ENCODE measurements at regions not wholly inside any gene's neighbourhood (a gene's known extent, or its start where the extent isn't known, plus 50 kb on each side); places are given as distances from the start of the nearest gene placed in this dataset.

- no peak for TF ChIP-seq PPARA (CRISPR knock-in tag; IDR thresholded peaks at IDR 0.05; ENCODE audit: borderline replicate concordance)
- no peak for TF ChIP-seq ZC3H10 (CRISPR knock-in tag; IDR thresholded peaks at IDR 0.05)
- no peak for TF ChIP-seq ZFP30 (CRISPR knock-in tag; IDR thresholded peaks at IDR 0.05)
- no peak for TF ChIP-seq BACH2 (CRISPR knock-in tag; IDR thresholded peaks at IDR 0.05; ENCODE audit: borderline replicate concordance)
- TF ChIP-seq GLIS3 (CRISPR knock-in tag; IDR thresholded peaks at IDR 0.05) = no peak
- TF ChIP-seq, protein P1, sequence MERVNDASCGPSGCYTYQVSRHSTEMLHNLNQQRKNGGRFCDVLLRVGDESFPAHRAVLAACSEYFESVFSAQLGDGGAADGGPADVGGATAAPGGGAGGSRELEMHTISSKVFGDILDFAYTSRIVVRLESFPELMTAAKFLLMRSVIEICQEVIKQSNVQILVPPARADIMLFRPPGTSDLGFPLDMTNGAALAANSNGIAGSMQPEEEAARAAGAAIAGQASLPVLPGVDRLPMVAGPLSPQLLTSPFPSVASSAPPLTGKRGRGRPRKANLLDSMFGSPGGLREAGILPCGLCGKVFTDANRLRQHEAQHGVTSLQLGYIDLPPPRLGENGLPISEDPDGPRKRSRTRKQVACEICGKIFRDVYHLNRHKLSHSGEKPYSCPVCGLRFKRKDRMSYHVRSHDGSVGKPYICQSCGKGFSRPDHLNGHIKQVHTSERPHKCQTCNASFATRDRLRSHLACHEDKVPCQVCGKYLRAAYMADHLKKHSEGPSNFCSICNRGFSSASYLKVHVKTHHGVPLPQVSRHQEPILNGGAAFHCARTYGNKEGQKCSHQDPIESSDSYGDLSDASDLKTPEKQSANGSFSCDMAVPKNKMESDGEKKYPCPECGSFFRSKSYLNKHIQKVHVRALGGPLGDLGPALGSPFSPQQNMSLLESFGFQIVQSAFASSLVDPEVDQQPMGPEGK (CRISPR knock-in tag; IDR thresholded peaks at IDR 0.05; ENCODE audit: borderline replicate concordance) = no peak
- no peak for TF ChIP-seq ARNTL (CRISPR knock-in tag; IDR thresholded peaks at IDR 0.05; ENCODE audit: borderline replicate concordance, low read depth)
- TF ChIP-seq TOX (CRISPR knock-in tag; IDR thresholded peaks at IDR 0.05; ENCODE audit: borderline replicate concordance) = no peak
- TF ChIP-seq ZFP3 (CRISPR knock-in tag; IDR thresholded peaks at IDR 0.05) = no peak
- no peak for TF ChIP-seq CREB5 (CRISPR knock-in tag; IDR thresholded peaks at IDR 0.05; ENCODE audit: low read depth)
- no peak for TF ChIP-seq ESRRG (CRISPR knock-in tag; IDR thresholded peaks at IDR 0.05)
- no peak for TF ChIP-seq RARB (CRISPR knock-in tag; IDR thresholded peaks at IDR 0.05)
- no peak for TF ChIP-seq ZNF8 (CRISPR knock-in tag; IDR thresholded peaks at IDR 0.05)
- no peak for TF ChIP-seq POU6F1 (CRISPR knock-in tag; IDR thresholded peaks at IDR 0.05; ENCODE audit: borderline replicate concordance, low read depth)
These were observed 167.9 kb upstream of the RUNX1 start for GRCh38 chr21:35216996-35217395.

Measured in SK-N-SH treated with all-trans-retinoic acid at 6 μM for 48 hours (cell line).